Ishikawa (cell line): ENCODE measurements at regions not wholly inside any gene's neighbourhood (a gene's known extent, or its start where the extent isn't known, plus 50 kb on each side); places are given as distances from the start of the nearest gene placed in this dataset.

ENCODE experiments used
- MAX ChIP-seq: IDR thresholded peaks from 2 replicates; pipeline ENCODE4 v1.6.1; 2012
- REST ChIP-seq: IDR thresholded peaks from 2 replicates; pipeline ENCODE4 v1.6.1; 2012; ENCODE audit warnings: low read depth, mild to moderate bottlenecking

GRCh38 chr2:181818058-181818680, 73.4 kb upstream of the ITPRID2 start:
- TF ChIP-seq MAX, result no peak
- TF ChIP-seq REST, result no peak
